DMS153 treated with DMSO at 0.1 percent for 48 hours (cell line): ENCODE measurements at regions not wholly inside any gene's neighbourhood (a gene's known extent, or its start where the extent isn't known, plus 50 kb on each side); places are given as distances from the start of the nearest gene placed in this dataset.
"Not testable (repeated sequence)": the region's sequence is repeated elsewhere in the genome, so short reads cannot be mapped to it uniquely, and the experiment has no call there.

ENCODE experiments used
- DNase-seq: peaks from one replicate; lab custom pipeline; 2025; ENCODE audit not compliant: unreplicated experiment; lab: John Stamatoyannopoulos, UW

DNA sequence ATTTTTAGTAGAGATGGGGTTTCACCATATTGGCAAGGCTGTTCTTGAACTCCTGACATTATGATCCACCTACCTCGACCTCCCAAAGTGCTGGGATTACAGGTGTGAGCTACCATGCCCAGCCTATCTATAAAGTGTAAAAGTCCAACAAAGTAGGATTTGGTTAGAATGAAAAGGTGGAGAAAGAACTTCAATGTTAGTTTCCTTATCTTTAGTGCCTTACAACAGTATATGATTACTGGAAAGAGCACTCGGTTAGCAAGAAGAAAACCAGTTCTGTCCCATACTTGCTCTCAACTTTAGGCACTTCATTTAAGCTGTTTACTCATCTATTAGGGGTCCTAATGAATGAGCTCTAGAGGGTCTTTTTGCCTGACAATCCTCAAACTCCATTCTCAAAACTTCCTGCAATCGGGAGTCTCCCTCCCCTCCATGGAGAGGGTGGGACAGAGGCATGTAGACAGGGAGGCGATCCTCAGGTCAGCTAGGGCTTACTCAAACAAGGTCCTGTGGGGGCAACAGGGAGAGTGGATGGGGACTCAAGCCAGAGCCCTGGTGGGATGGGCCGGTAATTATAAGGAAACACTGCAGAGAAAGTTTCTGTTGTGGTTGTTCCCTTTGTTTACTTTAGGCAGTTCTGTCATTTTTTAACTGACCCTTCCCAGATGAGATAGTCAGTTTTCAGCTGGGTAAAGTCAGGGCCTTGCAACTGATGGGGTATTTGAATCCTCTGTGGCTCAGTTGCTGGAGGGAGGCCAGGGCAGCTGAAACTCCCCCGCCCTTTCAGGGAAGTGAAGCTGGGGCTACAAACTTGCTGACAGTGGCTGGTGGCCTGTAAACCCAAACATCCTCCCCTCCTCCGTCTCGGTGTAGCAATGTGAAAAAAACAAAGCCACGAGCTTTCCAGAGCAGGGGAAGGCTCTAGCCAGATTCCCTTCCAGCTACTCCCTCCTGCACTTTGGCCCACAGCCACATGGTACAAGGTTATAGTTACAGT, 64.4 kb upstream of the NOTCH2NLA start:
- DNase-seq, result not testable (repeated sequence)

DNA sequence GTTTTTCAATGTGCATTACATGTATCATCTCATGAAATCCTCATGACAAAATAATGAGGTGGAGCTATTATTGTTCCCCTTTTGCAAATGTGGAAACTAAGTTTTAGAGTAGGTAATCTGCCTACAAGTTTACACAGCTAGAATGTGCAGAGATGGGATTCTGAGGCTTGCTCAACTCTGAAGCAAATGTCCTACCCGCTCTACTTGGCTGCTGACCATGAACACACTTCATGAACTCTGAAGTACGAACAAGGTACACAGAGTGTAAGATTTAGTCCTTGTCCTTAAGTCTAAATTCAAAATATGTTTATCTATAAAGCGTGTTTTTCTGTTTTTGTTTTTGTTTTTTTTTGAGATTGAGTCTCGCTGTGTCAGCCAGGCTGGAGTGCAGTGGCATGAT, 63.6 kb upstream of the NOTCH2NLA start:
- DNase-seq, result not testable (repeated sequence)

DNA sequence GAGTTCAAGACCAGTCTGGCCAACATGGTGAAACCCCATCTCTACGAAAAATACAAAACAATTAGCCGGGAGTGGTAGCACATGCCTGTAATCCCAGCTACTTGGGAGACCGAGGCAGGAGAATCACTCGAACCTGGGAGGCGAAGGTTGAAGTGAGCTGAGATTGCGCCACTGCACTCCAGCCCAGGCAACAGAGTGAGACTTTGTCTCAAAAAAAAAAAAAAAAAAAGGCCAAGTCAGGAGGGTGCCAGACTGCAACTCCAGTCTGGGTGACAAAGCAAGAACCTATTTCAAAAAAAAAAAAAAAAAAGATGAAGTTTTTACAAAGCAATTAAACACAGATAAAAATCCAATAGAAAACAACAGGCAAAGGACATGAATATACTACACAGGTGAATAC, 59.1 kb upstream of the NOTCH2NLA start:
- DNase-seq, result not testable (repeated sequence)

DNA sequence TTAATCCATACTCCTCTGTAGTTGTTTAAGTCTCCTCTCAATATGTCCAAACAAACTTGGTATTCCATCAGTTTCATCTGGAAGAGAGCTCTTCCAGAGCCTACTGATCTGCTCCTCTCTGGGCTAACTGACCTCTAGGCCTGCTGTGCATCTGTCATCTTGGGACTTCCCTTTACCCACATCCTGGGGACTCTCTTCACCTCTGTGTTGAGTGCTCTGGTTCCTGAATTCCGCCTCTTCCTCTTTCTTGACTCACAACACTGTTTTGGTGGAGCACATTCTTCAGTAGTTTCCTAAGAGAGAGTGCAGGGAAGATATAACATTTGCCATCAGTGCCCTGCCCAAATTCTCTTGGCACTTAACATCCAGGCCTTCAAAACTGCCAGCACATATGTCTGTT, 55.9 kb upstream of the NOTCH2NLA start:
- DNase-seq, result not testable (repeated sequence)

DNA sequence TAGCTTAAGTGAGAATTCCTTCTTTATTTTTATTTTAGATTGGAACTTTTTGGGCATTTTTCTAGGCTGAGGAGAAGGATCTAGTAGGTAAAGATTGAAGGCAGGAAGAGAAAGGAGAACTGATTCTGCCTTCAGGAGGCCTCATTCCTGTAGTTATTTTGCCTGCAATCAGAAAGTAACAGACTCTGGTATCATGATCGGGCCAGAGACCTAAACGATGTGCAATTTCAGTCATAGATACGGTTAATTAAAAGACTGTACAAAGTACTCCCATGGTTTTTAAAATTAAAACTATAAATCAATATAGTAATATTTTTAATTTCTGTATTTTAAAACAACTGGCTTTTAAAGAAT, 54.7 kb upstream of the NOTCH2NLA start:
- not testable (repeated sequence) for DNase-seq

DNA sequence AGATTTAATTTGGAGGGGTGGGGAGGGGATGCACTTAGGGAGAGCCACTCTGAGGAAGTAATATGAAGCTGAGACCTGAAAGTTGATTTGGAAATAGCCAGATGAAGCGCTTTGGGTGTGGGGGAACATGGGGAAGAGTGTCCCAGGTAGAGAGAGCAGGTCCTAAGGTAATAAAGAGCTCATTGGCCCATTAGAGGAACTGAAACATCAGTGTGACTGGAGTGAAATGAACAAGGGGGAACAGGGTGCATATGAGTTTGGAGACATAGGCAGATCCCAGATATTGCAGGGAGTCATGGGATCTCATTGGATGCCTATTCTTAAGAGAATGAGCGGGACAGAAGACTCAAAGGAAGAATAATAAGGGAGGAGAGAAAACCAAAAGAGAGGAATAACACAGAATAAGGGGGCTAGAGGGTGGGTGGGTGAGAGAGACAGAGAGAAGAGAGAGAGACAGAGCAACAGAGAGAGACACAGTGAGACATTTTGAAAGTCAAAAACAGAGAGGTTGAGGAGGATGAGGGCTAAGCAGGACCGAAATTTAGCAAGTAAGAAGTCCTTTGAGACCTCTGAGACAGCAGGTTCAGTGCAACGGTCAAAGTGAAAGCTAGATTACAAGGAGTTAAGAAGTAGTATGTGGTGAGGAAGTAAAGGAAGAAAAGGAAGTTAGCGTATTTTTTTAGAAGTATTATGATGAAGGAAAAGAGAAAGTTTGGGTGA, 54.1 kb upstream of the NOTCH2NLA start:
- DNase-seq, result not testable (repeated sequence)

DNA sequence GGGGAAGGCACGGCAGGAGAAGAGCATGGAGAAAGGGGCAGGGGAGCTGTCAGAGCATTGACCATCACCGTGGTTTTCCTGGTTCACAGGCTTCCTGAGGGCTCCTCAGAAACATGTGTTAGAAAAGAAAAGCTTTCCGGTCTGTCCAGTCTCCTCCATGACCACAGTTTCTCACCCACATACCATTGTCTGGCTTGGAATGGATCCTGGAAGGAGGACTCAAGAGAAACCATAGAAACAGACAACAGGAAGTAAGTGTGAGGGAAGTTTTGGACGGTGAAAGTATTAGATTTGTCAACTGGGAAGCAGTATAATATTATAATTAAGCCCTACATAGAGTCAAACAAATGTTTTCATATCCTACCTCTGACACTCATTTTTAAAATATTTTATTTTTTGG, 52.7 kb upstream of the NOTCH2NLA start:
- DNase-seq, result not testable (repeated sequence)

DNA sequence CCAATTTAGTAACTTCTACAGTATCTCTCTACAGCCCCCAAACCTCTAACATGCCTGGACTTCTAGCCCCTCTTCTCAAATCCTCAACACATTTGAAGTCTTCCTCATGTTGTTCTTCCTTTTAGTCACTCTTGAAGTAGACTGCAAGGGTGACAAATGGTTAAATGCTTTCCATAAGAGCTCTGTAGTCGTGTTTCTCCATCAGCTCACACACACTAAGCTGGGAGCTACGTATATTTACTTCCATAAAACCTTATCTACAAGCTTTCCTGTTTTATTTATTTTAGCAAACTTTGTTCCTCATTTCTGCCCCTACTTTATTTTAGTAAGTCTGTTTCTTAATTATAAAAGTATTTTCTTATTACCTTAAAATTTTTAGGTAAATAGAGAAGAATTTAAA, 49.9 kb upstream of the NOTCH2NLA start:
- not testable (repeated sequence) for DNase-seq
